GM10248 (cell line): ENCODE measurements at regions not wholly inside any gene's neighbourhood (a gene's known extent, or its start where the extent isn't known, plus 50 kb on each side); places are given as distances from the start of the nearest gene placed in this dataset.

Source experiments
- CTCF ChIA-PET: fragments of 300-600 bp; sonication (Branson Sonifier 250); formaldehyde crosslinking; extraction: SDS; loops from one replicate; lab custom pipeline; 2021; ENCODE audit warnings: antibody characterized with exemption; lab: Yijun Ruan, JAX
- POLR2A ChIA-PET: fragments of 350-650 bp; sonication (Branson Sonifier 250); formaldehyde crosslinking; extraction: SDS; loops from one replicate; lab custom pipeline; 2020; ENCODE audit warnings: antibody characterized with exemption; lab: Yijun Ruan, JAX
- DNase-seq: peaks from one replicate; pipeline ENCODE4 v3.0.0; 2012; ENCODE audit errors: extremely low spot score
- TF ChIP-seq, protein P1 (sequence below): IDR thresholded peaks from 2 replicates; pipeline ENCODE4 v1.5.1; 2012; ENCODE audit warnings: mild to moderate bottlenecking, low read depth; ENCODE audit errors: extremely low read depth, missing control alignments, control extremely low read depth

DNA sequence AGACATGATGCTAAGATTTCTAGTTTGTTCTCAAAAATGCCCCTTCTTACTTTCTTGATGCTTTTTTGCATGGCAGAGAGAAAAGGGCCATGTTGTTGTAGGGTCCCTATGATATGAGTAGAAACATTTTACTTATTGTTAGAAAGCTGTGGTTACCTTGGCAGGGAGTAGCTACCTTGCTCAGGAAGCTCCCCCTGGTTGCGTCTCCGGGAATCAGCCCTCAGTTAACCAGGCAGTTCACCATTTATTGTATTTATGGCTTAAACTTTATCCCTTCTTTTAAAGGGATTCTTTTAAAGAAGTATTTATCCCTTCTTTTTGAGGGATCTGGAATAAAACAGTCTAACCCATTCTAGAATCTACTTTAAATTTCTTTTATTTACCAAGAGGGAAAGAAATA is 113.9 kb upstream of the PROKR2 start:
- ChIA-PET CTCF (interaction anchor here (0.8 kb wide), 1 partner anchor 18 kb away, joined by 5 read pairs; no protein-coding TSS in a partner anchor), POLR2A (no interaction called here)
- DNase-seq = no peak
- TF ChIP-seq, protein P1, sequence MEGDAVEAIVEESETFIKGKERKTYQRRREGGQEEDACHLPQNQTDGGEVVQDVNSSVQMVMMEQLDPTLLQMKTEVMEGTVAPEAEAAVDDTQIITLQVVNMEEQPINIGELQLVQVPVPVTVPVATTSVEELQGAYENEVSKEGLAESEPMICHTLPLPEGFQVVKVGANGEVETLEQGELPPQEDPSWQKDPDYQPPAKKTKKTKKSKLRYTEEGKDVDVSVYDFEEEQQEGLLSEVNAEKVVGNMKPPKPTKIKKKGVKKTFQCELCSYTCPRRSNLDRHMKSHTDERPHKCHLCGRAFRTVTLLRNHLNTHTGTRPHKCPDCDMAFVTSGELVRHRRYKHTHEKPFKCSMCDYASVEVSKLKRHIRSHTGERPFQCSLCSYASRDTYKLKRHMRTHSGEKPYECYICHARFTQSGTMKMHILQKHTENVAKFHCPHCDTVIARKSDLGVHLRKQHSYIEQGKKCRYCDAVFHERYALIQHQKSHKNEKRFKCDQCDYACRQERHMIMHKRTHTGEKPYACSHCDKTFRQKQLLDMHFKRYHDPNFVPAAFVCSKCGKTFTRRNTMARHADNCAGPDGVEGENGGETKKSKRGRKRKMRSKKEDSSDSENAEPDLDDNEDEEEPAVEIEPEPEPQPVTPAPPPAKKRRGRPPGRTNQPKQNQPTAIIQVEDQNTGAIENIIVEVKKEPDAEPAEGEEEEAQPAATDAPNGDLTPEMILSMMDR = no peak

DNA sequence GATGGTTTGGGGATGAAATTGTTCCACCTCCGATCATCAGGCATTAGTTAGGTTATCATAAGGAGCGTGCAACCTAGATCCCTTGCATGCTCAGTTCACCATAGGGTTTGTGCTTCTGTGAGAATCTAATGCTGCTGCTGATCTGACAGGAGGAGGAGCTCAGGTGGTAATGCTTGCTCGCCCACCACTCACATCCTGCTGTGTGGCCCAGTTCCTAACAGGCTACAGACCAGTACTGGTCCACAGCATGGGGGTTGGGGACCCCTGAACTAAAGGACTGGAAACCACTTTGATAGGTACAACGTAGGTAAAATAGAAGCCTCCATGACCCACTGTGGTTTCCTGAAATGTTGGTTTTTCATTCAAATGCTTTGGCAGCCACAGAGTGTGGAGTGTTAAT is 109.3 kb upstream of the PROKR2 start:
- CTCF ChIA-PET = interaction anchor here (1.4 kb wide), 1 partner anchor 22 kb away, joined by 4 read pairs; no protein-coding TSS in a partner anchor
- POLR2A ChIA-PET = no interaction called here
- DNase-seq = no peak
- TF ChIP-seq, protein P1 = no peak

DNA sequence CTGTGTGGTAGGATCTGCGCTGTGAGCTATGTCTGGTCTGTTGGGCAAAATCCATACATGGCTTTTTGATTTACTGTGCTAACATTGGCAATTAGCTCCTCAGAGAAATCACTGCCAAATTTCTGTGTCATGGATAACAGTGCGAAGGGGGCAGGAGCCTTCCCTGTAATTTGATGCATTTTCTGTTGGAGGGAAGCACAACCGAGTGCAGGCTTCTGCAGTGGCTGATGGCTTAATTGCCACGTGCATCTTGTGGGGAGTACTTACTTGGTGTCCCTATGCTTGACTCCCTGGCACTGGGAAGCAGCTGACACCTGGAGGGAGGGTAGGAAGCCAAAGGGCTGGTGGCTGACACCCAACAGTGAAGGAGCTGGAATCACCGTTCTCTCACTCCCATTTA is 99.3 kb upstream of the PROKR2 start:
- TF ChIP-seq, protein P1 = no peak
- ChIA-PET POLR2A (no interaction called here), CTCF (no interaction called here)
- no peak for DNase-seq

DNA sequence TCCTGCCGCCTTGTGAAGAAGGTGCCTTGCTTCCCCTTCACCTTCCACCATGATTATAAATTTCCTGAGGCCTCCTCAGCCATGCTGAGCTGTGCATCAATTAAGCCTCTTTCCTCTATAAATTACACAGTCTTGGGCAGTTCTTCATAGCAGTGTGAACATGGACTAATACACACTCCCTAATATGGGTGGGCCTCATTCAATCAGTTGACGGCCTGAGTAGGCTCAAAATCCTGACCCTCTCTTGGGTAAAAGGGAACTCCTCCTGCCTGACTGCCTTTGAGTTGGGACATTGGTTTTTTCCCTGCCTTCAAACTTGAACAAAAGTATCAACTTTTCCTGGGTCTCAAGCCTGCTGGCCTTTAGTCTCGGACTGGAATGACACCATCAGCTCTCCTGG is 96.6 kb upstream of the PROKR2 start:
- no peak for DNase-seq
- TF ChIP-seq, protein P1 = no peak
- CTCF ChIA-PET = interaction anchor here (1.6 to 3.6 kb wide), 2 partner anchors 11 to 35 kb away, joined by 6 to 13 read pairs; no protein-coding TSS in a partner anchor
- POLR2A ChIA-PET = no interaction called here

DNA sequence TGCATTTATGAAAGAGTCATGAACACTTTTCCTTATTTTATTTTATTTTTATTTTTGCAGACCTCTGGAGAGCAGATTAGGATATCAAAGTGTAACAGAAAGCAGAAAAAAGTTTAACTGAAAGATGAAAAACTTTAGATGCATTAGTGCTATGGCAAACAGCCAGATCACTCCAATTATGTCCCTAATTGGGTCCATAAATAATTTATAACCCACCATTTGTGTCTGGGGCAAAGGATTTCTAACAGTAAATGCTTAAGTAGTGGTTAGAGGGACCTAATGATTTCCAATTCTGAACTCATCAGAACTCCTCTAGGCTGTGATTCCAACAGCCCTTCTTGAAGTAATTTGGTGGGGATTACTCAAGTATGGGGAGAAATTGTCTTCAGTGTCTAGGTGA is 93.7 kb upstream of the PROKR2 start:
- ChIA-PET CTCF (interaction anchor here (0.6 to 3.6 kb wide), 4 partner anchors 8 to 315 kb away, joined by 3 to 13 read pairs (median 8); no protein-coding TSS in a partner anchor), POLR2A (no interaction called here)
- TF ChIP-seq, protein P1 = no peak
- no peak for DNase-seq

DNA sequence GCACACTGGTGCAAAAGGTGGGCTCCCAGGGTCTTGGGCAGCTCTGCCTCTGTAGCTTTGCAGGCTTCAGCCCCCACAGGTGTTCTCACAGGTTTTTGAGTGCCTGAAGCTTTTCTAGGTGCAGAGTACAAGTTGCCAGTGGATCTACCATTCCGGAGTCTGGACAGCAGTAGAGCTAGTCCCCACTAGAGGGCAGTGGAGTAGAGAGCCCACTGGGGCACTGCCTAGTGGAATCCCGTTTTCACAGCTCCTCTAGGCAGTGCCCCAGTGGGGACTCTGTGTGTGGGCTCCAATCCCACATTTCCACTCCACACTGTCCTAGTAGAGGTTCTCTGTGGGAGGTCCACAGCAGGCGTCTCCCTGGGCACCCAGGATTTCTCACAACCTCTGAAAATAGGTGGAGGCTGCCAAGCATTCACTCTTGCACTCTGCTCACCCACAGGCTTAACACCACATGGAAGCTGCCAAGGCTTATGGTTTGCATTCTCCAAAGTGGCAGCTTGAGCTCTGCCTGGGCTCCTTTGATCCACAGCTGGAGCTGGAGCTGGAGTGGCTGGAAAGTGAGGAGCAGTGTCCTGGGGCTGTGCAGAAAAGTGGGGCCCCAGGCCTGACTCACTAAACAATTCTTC is 86.3 kb upstream of the PROKR2 start:
- ChIA-PET POLR2A (no interaction called here), CTCF (interaction anchor here (0.7 to 3.8 kb wide), 9 partner anchors 9 to 53 kb away, joined by 3 to 24 read pairs (median 3); no protein-coding TSS in a partner anchor)
- TF ChIP-seq, protein P1 = peak; percentile 64
- DNase-seq = peak; percentile 37
